SK-N-SH (cell line): ENCODE measurements at regions not wholly inside any gene's neighbourhood (a gene's known extent, or its start where the extent isn't known, plus 50 kb on each side); places are given as distances from the start of the nearest gene placed in this dataset.

Experiments used
- CTCF ChIA-PET: fragments of 300-600, 350-600 bp; formaldehyde crosslinking; extraction: SDS; loops from one replicate; lab custom pipeline; 2021; lab: Yijun Ruan, JAX
- POLR2A ChIA-PET: fragments of 350-600 bp; sonication (Branson Sonifier 250); formaldehyde crosslinking; extraction: SDS; loops from one replicate; lab custom pipeline; 2020; ENCODE audit warnings: antibody characterized with exemption, inconsistent platforms; lab: Yijun Ruan, JAX
- DNase-seq: peaks from one replicate; pipeline ENCODE4 v3.0.0; 2012
- H2AFZ ChIP-seq: fragments of 200-600 bp; sonication (generic); 2 replicates; pipeline ENCODE4 v1.8.1; 2016; ENCODE audit warnings: antibody characterized with exemption, mild to moderate bottlenecking, low read depth
- H3F3A ChIP-seq: fragments of 200-600 bp; sonication (generic); replicated peaks from 2 replicates; pipeline ENCODE3; 2016; ENCODE audit warnings: antibody characterized with exemption, mild to moderate bottlenecking; ENCODE audit not compliant: insufficient read depth
- H3K27ac ChIP-seq, 2 experiments: fragments of 200-500 bp in 1 of 2; fragments of 200-600 bp in 1 of 2; sonication (Bioruptor generic) in 1 of 2; sonication (generic), shearing (Covaris generic) in 1 of 2; 2 replicates each; pipeline versions ENCODE4 v1.5.1 to v1.6.1; 2014 to 2016; ENCODE audit warnings: low read depth in 2 of 2, inconsistent platforms in 1 of 2, low read length in 1 of 2, mild to moderate bottlenecking in 1 of 2, mixed read lengths in 1 of 2
- H3K27me3 ChIP-seq: fragments of 200-600 bp; sonication (generic), shearing (Covaris generic); 2 replicates; pipeline ENCODE4 v1.6.1; 2016; ENCODE audit warnings: mixed run types; ENCODE audit not compliant: insufficient read depth
- H3K36me3 ChIP-seq, 2 experiments: fragments of 200-500 bp in 1 of 2; fragments of 200-600 bp in 1 of 2; sonication (Bioruptor generic) in 1 of 2; sonication (generic) in 1 of 2; replicated peaks in 1 of 2; 2 replicates each; pipeline versions ENCODE3 to v1.5.1; 2014 to 2016; ENCODE audit warnings: low read length in 1 of 2, mild to moderate bottlenecking in 1 of 2; ENCODE audit not compliant: insufficient read depth in 2 of 2, control insufficient read depth in 1 of 2
- H3K4me1 ChIP-seq, 2 experiments: fragments of 200-500 bp in 1 of 2; fragments of 200-600 bp in 1 of 2; sonication (Bioruptor generic) in 1 of 2; sonication (generic), shearing (Covaris generic) in 1 of 2; 2 replicates each; pipeline versions ENCODE4 v1.5.1 to v1.6.1; 2014 to 2016; ENCODE audit warnings: low read depth in 1 of 2, low read length in 1 of 2, mixed run types in 1 of 2; ENCODE audit not compliant: insufficient read depth in 2 of 2, control insufficient read depth in 1 of 2
- H3K4me2 ChIP-seq: fragments of 200-600 bp; sonication (generic), shearing (Covaris generic); 2 replicates; pipeline ENCODE4 v1.6.1; 2017; ENCODE audit warnings: mixed run types
- H3K4me3 ChIP-seq, 2 experiments: fragments of 200-500 bp in 1 of 2; fragments of 200-600 bp in 1 of 2; sonication (Bioruptor generic) in 1 of 2; sonication (generic), shearing (Covaris generic) in 1 of 2; 2 replicates each; pipeline versions ENCODE4 v1.5.1 to v1.8.1; 2014 to 2016; ENCODE audit warnings: low read depth in 2 of 2, inconsistent platforms in 1 of 2, low read length in 1 of 2, mild to moderate bottlenecking in 1 of 2, mixed read lengths in 1 of 2, moderate library complexity in 1 of 2
- H3K79me2 ChIP-seq: fragments of 200-600 bp; sonication (generic); 2 replicates; pipeline ENCODE4 v1.8.1; 2017; ENCODE audit warnings: mild to moderate bottlenecking; ENCODE audit not compliant: insufficient read depth
- H3K9ac ChIP-seq: fragments of 200-600 bp; sonication (generic); 2 replicates; pipeline ENCODE4 v1.6.1; 2017; ENCODE audit warnings: mixed run types
- H3K9me2 ChIP-seq: fragments of 200-600 bp; sonication (generic); 2 replicates; pipeline ENCODE4 v1.6.1; 2017; ENCODE audit warnings: mixed run types
- H3K9me3 ChIP-seq: fragments of 200-600 bp; sonication (generic); 2 replicates; pipeline ENCODE4 v1.6.1; 2017; ENCODE audit warnings: mixed run types, mild to moderate bottlenecking, moderate library complexity
- H4K20me1 ChIP-seq: fragments of 200-600 bp; sonication (generic); 2 replicates; pipeline ENCODE4 v1.6.1; 2017; ENCODE audit warnings: mild to moderate bottlenecking, mixed run types; ENCODE audit not compliant: insufficient read depth
- CHD2 ChIP-seq: fragments of 150-350 bp; IDR thresholded peaks from 2 replicates; pipeline ENCODE4 v1.6.1; 2018; ENCODE audit warnings: low read length; ENCODE audit not compliant: partially characterized antibody
- CTCF ChIP-seq: fragments of 200-600 bp; sonication (generic); IDR thresholded peaks from 2 replicates; pipeline ENCODE4 v1.6.1; 2017; ENCODE audit warnings: antibody characterized with exemption, mild to moderate bottlenecking, moderate library complexity
- EP300 ChIP-seq, 2 experiments: IDR thresholded peaks; 2 replicates each; pipeline versions ENCODE4 v1.4.0 to v1.6.1; 2012; ENCODE audit warnings: borderline replicate concordance in 1 of 2, low read depth in 1 of 2, low read length in 1 of 2
- GABPA ChIP-seq: IDR thresholded peaks from 2 replicates; pipeline ENCODE4 v1.4.0; 2012; ENCODE audit warnings: low read depth, mild to moderate bottlenecking
- GATA2 ChIP-seq: sonication (generic); formaldehyde crosslinking; IDR thresholded peaks from 2 replicates; pipeline ENCODE4 v1.5.0; 2020; ENCODE audit warnings: mild to moderate bottlenecking, missing genetic modification reagents
- POLR2AphosphoS5 ChIP-seq: IDR thresholded peaks from 2 replicates; pipeline ENCODE4 v1.6.1; 2012; ENCODE audit warnings: low read depth, low read length
- RAD21 ChIP-seq: IDR thresholded peaks from 2 replicates; pipeline ENCODE4 v1.6.1; 2012; ENCODE audit warnings: mild to moderate bottlenecking, low read length
- RCOR1 ChIP-seq: fragments of 150-350 bp; IDR thresholded peaks from 2 replicates; pipeline ENCODE4 v1.6.1; 2017; ENCODE audit warnings: antibody characterized with exemption, low read length
- RFX5 ChIP-seq: IDR thresholded peaks from 2 replicates; pipeline ENCODE4 v1.6.1; 2012; ENCODE audit warnings: mild to moderate bottlenecking, improper control_type of control experiment, low read length
- RXRA ChIP-seq: IDR thresholded peaks from 2 replicates; pipeline ENCODE4 v1.4.0; 2012; ENCODE audit warnings: low read depth, mild to moderate bottlenecking, borderline replicate concordance
- SMC3 ChIP-seq: IDR thresholded peaks from 2 replicates; pipeline ENCODE4 v1.6.1; 2012; ENCODE audit warnings: low read depth, low read length, improper control_type of control experiment
- TAF1 ChIP-seq: IDR thresholded peaks from 2 replicates; pipeline ENCODE4 v1.6.1; 2012; ENCODE audit warnings: low read depth, mild to moderate bottlenecking, low read length, moderate library complexity, borderline replicate concordance
- TCF12 ChIP-seq: IDR thresholded peaks from 2 replicates; pipeline ENCODE4 v1.4.0; 2012
- YY1 ChIP-seq: IDR thresholded peaks from 2 replicates; pipeline ENCODE4 v1.4.0; 2012; ENCODE audit warnings: low read depth, mild to moderate bottlenecking
- ZBTB33 ChIP-seq: IDR thresholded peaks from 2 replicates; pipeline ENCODE4 v1.4.0; 2012; ENCODE audit warnings: low read depth, borderline replicate concordance
- WGBS: methylation state at CpG from one replicate; pipeline ENCODE4 v1.1.6; 2017; ENCODE audit warnings: low lambda C conversion rate; 5-methylcytosine and 5-hydroxymethylcytosine counted together
- TF ChIP-seq, protein P1 (sequence below): IDR thresholded peaks from 2 replicates; pipeline ENCODE4 v1.6.1; 2012; ENCODE audit warnings: mild to moderate bottlenecking, low read depth, low read length, moderate library complexity
- TF ChIP-seq, protein P2 (sequence below): IDR thresholded peaks from 2 replicates; pipeline ENCODE4 v1.4.0; 2012; ENCODE audit warnings: low read depth

- TF ChIP-seq, protein P1, sequence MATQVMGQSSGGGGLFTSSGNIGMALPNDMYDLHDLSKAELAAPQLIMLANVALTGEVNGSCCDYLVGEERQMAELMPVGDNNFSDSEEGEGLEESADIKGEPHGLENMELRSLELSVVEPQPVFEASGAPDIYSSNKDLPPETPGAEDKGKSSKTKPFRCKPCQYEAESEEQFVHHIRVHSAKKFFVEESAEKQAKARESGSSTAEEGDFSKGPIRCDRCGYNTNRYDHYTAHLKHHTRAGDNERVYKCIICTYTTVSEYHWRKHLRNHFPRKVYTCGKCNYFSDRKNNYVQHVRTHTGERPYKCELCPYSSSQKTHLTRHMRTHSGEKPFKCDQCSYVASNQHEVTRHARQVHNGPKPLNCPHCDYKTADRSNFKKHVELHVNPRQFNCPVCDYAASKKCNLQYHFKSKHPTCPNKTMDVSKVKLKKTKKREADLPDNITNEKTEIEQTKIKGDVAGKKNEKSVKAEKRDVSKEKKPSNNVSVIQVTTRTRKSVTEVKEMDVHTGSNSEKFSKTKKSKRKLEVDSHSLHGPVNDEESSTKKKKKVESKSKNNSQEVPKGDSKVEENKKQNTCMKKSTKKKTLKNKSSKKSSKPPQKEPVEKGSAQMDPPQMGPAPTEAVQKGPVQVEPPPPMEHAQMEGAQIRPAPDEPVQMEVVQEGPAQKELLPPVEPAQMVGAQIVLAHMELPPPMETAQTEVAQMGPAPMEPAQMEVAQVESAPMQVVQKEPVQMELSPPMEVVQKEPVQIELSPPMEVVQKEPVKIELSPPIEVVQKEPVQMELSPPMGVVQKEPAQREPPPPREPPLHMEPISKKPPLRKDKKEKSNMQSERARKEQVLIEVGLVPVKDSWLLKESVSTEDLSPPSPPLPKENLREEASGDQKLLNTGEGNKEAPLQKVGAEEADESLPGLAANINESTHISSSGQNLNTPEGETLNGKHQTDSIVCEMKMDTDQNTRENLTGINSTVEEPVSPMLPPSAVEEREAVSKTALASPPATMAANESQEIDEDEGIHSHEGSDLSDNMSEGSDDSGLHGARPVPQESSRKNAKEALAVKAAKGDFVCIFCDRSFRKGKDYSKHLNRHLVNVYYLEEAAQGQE = no peak
- TF ChIP-seq RAD21 (no peak), TAF1 (no peak), GABPA (no peak), POLR2AphosphoS5 (no peak), EP300 (IDR thresholded peaks at IDR 0.05; ENCODE audit: borderline replicate concordance in 1 of 2, low read depth in 1 of 2, low read length in 1 of 2) (no peak), RXRA (no peak), SMC3 (no peak), CHD2 (no peak), ZBTB33 (no peak), RFX5 (no peak)
Observed at GRCh38 chr17:65297384-65297783, 160.2 kb downstream of the RGS9 start (continued).

DNA sequence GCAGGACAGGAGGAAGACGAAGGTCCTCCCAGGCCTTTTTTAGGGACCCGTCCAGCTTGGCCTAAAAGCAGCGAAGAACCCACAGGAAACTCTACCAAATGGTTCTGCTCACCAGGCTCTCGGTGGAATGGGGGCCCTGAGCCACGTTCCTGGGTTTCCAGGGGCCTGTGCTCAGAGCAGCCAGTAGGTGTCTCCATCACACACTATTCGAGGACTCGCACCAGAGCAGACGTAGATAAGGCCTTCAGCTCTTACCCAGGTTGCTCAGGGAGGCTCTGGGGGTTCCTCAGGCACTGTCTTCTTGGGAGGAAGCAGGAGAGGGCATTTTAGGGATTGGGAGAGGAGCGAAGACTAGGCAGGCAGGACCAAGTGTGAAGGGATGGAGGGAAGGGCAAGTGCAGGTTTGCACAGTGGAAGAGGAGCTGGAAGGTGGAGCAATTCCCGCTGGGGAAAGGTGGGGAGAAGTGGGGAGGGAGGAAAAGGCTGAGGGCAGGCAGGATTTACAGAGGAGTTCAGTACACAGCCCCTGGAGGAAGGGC lies 157.1 kb downstream of the RGS9 start:
- POLR2A ChIA-PET = no interaction called here
- Histone ChIP-seq H3K27me3 (no peaks in the 10 kb centered on the region), H3K4me1 (peaks cover 0 to 2% of the 10 kb centered on the region in 2 experiments; a peak in 1 of 4 replicates), H3K79me2 (no peaks in the 10 kb centered on the region), H4K20me1 (no peaks in the 10 kb centered on the region), H3K9ac (no peak overlapping the region), H3K4me3 (no peak overlapping the region; a peak in 1 of 4 replicates), H2AFZ (no peak overlapping the region), H3K36me3 (no peaks in the 10 kb centered on the region), H3K4me2 (no peak overlapping the region; the same call in 1 of the 2 replicates), H3K9me2 (no peaks in the 10 kb centered on the region), H3K9me3 (no peaks in the 10 kb centered on the region), H3F3A (no peaks in the 10 kb centered on the region), H3K27ac (no peak overlapping the region)
- peak; percentile 87 for DNase-seq
- peak; percentile 93 for TF ChIP-seq CTCF
- TF ChIP-seq RAD21 = peak; percentile 98
- TF ChIP-seq RCOR1 = 0 out of 2 replicates have a peak, but pooled peaks have one; percentile 27
- TF ChIP-seq CHD2 = peak; percentile 46
- TF ChIP-seq, protein P2, sequence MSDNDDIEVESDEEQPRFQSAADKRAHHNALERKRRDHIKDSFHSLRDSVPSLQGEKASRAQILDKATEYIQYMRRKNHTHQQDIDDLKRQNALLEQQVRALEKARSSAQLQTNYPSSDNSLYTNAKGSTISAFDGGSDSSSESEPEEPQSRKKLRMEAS = peak; percentile 29; the same call in 1 of the 2 replicates
- TF ChIP-seq TCF12 = no peak
- peak; percentile 95 for TF ChIP-seq SMC3
- TF ChIP-seq GATA2 (CRISPR knock-in tag) = peak; percentile 78
- TF ChIP-seq YY1 = no peak
- CTCF ChIA-PET = interaction anchor here (0.5 to 7.7 kb wide), 94 partner anchors 8 to 1390 kb away, joined by 3 to 135 read pairs (median 4); partner anchors contain the start of gene CEP112
- WGBS = 19% methylated on average over 10 of the region's 10 CpGs
